GM21723 (cell line): ENCODE measurements at regions not wholly inside any gene's neighbourhood (a gene's known extent, or its start where the extent isn't known, plus 50 kb on each side); places are given as distances from the start of the nearest gene placed in this dataset.
"Not testable (repeated sequence)": the region's sequence is repeated elsewhere in the genome, so short reads cannot be mapped to it uniquely, and the experiment has no call there.

Source experiments
- ATAC-seq: cut with Tn5 transposase; IDR thresholded peaks from one replicate; pipeline ENCODE4 v1.9.1; 2021; ENCODE audit warnings: mild to moderate bottlenecking, moderate library complexity; ENCODE audit not compliant: unreplicated experiment

GRCh38 chr4:12138488-12138887 lies 709.8 kb upstream of the HS3ST1 start:
- ATAC-seq: no peak

GRCh38 chr4:12137575-12137974 lies 708.9 kb upstream of the HS3ST1 start:
- no peak for ATAC-seq

- no peak for ATAC-seq
These were observed 697.8 kb upstream of the HS3ST1 start for GRCh38 chr4:12126474-12126873.

GRCh38 chr4:12124138-12124537 lies 695.4 kb upstream of the HS3ST1 start:
- no peak for ATAC-seq

GRCh38 chr4:12123707-12124106 lies 695.0 kb upstream of the HS3ST1 start:
- no peak for ATAC-seq

- ATAC-seq: no peak
These were observed 693.6 kb upstream of the HS3ST1 start for GRCh38 chr4:12122316-12122715.

GRCh38 chr4:12120968-12121367 lies 692.3 kb upstream of the HS3ST1 start:
- no peak for ATAC-seq

GRCh38 chr4:12118651-12119213 lies 690.0 kb upstream of the HS3ST1 start:
- ATAC-seq: peak; percentile 84

- ATAC-seq: no peak
These were observed 687.4 kb upstream of the HS3ST1 start for GRCh38 chr4:12116009-12116552.

- ATAC-seq: no peak
These were observed 681.9 kb upstream of the HS3ST1 start for GRCh38 chr4:12110627-12111026.

- not testable (repeated sequence) for ATAC-seq
These were observed 680.4 kb upstream of the HS3ST1 start for GRCh38 chr4:12109056-12109455.

- ATAC-seq: no peak
These were observed 676.8 kb upstream of the HS3ST1 start for GRCh38 chr4:12105519-12105918.

- ATAC-seq: not testable (repeated sequence)
These were observed 661.2 kb upstream of the HS3ST1 start for GRCh38 chr4:12089920-12090319.

- no peak for ATAC-seq
These were observed 656.0 kb upstream of the HS3ST1 start for GRCh38 chr4:12084690-12085089.

- no peak for ATAC-seq
These were observed 642.6 kb upstream of the HS3ST1 start for GRCh38 chr4:12071316-12071715.

- ATAC-seq: no peak
These were observed 625.3 kb upstream of the HS3ST1 start for GRCh38 chr4:12053966-12054365.

- ATAC-seq: no peak
These were observed 624.9 kb upstream of the HS3ST1 start for GRCh38 chr4:12053556-12053955.

GRCh38 chr4:12050357-12050756 lies 621.7 kb upstream of the HS3ST1 start:
- ATAC-seq: no peak

- no peak for ATAC-seq
These were observed 614.1 kb upstream of the HS3ST1 start for GRCh38 chr4:12042818-12043217.

- no peak for ATAC-seq
These were observed 613.1 kb upstream of the HS3ST1 start for GRCh38 chr4:12041828-12042227.

- ATAC-seq: no peak
These were observed 607.8 kb upstream of the HS3ST1 start for GRCh38 chr4:12036450-12036849.

- ATAC-seq: no peak
These were observed 599.6 kb upstream of the HS3ST1 start for GRCh38 chr4:12028258-12028657.

GRCh38 chr4:12022409-12022808 lies 593.7 kb upstream of the HS3ST1 start:
- no peak for ATAC-seq
